Frontal cortex (tissue), 3 donors: ENCODE measurements at regions not wholly inside any gene's neighbourhood (a gene's known extent, or its start where the extent isn't known, plus 50 kb on each side); places are given as distances from the start of the nearest gene placed in this dataset.

ENCODE experiments used
- DNase-seq, 2 donors: peaks; one replicate each; pipeline ENCODE4 v3.0.0; 2012; ENCODE audit warnings: low spot score in 2 of 2
- FAIRE-seq: peaks from 2 replicates; lab custom pipeline; 2012; peaks lifted over from hg19 to GRCh38; lab: Jason Lieb, UNC
- donor health status: control.
- donor health status: control.
- donor health status: control.

DNA sequence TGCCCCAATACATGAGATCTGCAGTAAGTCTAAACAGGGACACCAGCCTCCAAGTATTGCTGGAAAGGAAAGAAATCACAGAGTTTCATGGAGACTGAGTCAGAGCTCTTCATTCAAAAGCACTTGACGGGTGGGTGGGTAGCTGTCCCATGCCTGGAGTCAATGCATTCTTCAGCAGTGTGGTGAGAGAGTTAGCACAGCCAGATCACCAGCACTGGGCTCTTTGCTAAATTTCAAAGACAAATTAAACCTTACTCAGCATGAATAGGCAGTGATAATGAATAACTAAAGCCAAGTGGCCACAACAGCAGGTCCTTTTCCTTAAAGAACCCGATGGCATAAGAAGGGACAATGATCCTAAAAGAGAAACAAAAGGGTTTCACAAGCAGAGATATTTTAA, 192.4 kb downstream of the ACTL7B start:
- DNase-seq = no peak
- FAIRE-seq = no peak

DNA sequence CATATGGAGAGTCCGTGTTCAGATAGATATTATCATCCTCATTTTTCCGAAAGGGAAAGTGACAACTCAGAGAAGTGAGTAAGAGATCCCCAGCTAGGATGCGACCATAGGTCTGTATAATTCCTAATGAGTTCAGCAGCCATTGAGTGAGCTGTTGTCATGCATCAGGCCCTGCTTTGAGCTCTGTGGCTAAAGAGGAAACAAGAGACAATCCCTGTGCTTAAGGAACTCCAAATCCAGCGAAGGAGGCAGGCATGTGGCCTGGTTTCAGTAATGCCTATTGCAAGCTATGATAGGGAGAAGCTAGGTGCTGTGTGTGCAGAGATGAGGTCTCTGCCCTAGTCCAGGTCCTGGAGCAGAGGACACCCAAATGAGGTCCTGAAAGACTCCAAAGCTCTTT, 192.8 kb downstream of the ACTL7B start:
- FAIRE-seq = no peak

DNA sequence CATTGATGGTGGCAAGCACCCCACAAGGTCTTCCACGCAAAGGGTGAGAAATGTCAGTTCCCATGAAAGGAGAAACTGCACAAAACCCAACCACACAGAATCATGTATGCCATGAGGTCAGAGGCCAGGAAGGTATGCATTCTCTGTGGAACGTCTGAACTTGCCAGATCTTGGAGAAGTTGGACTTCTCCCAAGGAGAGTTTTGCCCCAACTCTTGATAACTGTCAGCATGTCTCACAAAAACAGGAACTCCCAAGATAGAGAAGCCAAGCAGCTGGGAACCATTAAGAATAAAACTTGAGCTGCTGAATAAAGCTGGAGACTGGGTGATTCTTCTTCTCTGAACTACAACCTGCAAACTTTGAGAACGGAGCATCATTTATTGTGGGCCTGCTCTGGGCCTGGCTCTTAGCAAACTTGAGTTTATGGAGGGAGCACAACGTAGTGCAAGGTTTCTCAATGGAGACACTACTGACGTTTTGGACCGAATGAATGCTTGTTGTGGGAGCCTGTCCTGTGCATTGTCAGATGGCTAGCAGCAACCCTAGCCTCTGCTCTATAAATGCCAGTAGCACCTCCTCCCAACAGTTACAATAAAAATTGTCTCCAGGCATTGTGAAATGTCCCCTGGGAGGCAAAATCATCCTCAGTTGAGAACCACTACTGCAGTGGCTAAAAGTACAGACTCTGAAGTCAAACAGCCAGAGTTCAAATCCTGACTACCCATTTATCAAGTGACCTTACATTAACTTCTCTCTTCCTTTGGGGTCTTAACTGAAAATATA, 193.5 kb downstream of the ACTL7B start:
- no peak for FAIRE-seq
- no peak for DNase-seq

More for the DNA sequence above, 192.8 kb downstream of the ACTL7B start:
- DNase-seq = no peak

DNA sequence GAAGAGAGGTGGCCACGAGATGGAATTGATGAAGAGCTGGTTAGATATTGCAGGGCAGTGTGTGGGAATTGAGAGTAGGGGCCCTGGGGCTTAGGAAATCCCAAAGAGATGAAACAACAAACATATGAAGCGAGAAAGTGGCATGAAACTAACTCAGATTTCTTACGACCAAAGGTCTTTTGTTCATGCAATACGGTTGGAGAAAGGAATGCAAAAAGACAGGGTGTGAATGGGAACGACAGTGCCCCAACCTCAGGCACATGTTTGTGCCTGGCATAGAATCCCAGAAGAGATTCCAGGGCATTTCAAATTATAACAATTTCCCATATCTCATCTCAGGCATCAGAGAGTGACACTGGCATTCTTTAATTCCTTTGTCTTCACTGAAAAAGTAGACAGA, 199.2 kb downstream of the ACTL7B start:
- no peak for FAIRE-seq
- no peak for DNase-seq

DNA sequence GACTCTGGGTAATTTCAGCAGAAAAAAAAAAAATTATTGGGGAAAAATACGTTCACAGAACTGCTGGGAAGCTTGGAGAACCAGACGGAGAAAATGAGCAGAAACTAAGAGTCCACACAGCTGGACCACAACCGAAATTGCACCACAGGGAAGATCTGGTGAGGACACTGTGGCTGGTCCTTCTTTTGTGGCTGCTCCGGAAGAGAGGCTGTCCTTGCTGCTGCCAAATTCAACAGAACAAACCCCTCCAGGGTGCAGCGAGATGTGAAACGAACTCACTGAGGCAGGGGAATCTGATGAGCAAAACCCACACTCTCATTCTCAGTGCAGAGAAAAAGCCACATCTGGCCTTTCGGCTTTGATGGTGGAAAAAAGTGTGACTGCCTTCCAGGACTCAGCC, 200.0 kb downstream of the ACTL7B start:
- FAIRE-seq (no peak), DNase-seq (no peak)

DNA sequence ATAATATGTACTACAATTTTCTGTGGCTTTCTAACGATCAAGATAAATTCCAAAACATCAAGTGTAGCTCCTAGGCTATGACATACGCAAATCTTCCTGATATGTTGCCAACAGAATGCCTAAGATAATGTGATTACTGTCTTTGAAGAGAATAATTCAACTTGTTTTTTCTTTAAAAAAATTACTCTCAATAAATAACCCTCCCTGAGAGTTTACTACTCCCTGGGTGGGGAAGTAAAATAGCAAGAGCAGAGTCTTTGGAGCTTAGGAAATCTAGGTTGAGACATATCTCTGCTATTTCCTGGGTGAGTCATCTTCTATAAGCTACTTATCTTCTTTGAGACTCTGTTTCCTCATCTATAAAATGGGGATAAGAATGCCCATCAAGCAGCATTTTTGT, 201.2 kb downstream of the ACTL7B start:
- no peak for DNase-seq
- no peak for FAIRE-seq

DNA sequence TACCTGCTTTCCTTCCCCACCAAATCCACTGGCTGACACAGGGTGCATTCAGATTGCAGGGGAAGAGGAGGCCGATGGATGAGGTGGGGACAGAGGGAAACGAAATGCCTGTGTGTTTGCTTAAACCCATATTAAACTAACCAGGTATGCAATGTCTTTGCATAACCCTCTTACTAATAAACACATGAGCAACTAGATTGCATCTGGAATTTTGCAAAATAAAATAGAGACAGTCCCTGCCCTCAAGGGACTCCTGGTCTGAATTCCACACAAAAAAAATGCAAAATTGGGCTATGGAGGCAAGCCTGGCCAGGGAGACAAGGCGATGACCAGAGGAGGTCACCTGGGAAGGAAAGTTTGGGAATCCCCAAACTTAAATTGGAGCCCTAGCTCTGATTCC, 202.9 kb downstream of the ACTL7B start:
- no peak for DNase-seq
- no peak for FAIRE-seq

DNA sequence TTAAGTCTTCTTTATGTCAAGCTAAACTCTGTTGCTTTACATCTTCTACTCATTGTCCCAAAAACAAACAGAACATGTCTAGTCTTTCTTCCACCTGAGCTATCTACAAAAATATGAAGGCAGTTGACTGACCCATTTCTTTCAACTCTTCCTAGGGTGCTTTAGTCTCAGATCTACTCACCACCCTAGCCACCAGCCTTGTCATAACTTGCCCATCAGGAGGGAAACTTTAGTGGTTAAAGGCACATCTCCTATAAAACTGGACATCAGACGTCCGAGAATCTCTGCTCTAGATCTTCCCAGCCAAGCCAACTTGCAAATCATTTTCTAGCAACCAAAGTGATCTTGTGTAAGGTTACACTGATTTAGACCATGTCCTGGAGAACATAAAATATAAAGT, 205.0 kb downstream of the ACTL7B start:
- DNase-seq (no peak), FAIRE-seq (no peak)

DNA sequence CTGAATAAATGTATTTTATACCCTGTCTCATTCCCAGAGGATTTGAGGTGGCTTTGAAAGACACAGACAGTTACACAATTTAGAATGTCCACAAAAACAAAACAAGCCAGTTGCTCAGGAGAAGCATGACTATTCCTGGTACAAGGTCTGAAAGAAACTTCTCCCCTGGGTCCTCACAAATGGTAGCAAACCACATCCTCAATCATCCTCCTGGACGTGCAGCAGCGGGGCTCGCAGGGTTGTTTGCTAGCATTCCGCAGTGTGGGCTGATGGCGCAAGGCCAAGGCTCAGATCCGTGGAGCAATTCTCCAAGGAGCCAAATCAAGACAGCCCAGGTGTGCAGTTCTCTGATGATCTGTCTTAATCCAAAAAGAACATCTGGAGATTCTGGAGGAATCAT, 210.3 kb downstream of the ACTL7B start:
- no peak for FAIRE-seq
- no peak for DNase-seq

DNA sequence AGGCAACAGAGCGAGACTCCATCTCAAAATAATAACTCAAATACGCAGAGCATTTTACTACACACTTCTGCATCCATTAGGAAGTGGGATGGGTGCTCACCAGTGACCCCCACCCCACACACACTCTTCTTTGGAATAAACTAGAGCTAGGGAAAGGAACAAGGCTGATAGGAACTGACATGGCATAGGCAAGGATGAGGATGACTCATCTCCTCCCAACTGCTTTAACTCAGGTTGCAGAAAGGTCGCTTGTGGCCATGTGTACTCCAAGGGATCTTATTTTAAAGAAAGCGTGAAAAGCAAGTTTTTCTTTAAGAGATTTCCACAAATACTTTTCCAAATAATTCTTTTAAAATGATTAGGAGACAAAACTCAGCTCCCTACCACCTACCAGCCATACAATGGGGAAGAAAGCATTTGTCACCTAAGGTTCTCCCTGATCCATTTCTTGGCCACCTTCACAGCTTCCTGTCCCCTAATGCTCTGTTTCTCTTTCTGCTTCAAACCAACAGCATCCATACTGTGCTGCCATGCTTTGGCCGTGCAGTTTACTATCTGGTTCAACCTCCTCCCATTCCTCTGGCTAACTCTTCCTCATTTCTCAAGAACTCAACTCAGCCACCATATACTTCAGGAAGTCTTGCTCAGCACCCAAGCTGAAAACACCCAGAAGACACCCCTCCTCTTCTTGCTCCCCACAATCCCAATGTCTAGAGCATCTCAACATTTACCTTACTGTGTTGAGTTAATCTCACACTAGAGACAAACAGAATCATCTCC, 211.9 kb downstream of the ACTL7B start:
- no peak for FAIRE-seq
- no peak for DNase-seq

DNA sequence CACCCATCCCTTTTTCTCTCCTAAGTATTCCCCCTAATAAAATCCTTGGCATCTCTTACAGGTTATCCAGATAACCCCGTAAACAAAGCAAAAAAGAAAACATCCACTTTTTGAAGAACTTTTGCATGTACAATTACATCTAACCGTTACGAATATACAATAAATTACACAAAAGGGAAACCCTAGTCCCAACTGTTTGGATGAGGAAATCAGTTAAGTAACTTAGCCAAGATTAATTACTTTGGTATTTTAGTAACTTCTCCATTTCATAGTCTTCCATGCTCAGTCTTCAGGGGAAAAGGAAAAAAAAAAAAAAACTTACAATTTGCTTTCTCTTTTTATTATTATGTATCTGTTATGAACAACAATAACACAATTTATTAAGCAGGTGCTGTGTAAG, 212.9 kb downstream of the ACTL7B start:
- FAIRE-seq (no peak), DNase-seq (no peak)

DNA sequence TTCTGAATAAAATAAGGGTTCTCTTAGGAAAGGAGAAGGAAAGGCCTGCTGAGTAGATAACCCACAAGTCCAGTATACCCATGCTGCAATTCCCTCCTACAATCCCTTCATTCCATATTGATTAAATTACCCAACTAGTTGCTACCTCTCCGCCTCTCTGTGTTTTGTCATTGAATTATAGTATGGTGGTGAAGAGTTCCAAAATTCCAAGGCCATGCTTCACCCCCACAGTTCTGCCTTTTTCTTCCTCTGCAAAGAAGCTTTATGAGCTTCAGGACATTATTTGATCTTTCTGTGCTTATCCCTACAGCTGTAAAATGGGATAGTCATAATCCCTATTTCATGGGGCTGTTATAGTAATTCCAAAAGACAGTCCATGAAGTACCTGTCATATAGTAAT, 215.6 kb downstream of the ACTL7B start:
- DNase-seq (no peak), FAIRE-seq (no peak)

DNA sequence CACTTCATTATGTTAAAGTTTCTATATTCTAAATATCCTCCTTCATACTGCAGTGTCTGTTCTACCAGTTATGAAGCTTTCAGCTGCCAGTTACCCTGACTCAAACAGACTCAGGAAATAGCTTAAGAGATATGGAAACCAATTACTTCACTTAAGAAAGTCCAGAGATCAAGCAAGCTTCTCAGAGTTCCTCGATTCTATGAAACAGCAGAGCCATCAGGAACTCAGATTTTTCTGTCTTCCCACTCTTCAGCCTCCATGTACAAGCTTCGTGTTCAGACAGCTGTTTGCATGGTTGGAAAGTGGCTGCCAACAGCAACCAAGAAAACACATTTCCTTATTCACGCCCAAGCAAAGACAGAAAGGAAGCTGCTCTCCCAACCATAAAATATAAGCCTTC, 216.1 kb downstream of the ACTL7B start:
- no peak for FAIRE-seq
- no peak for DNase-seq

DNA sequence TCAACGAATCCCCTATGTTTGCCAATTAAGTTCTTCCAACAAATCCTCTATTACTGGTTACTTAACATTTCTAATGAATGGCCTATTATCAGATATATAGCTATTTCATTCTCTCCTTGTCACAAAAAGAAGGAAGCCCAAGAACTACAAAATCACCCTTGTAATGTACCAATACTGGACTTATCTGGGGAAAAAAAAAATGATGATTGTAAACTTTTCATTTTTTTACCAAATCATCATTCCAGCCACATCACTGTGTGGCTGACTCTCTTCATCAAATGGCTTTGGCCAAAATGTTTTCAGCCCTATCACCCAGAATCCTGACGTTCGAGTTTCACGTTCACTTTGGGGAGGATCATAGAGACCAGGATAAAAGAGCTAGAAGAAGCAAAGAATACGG, 216.7 kb downstream of the ACTL7B start:
- DNase-seq (no peak), FAIRE-seq (no peak)

DNA sequence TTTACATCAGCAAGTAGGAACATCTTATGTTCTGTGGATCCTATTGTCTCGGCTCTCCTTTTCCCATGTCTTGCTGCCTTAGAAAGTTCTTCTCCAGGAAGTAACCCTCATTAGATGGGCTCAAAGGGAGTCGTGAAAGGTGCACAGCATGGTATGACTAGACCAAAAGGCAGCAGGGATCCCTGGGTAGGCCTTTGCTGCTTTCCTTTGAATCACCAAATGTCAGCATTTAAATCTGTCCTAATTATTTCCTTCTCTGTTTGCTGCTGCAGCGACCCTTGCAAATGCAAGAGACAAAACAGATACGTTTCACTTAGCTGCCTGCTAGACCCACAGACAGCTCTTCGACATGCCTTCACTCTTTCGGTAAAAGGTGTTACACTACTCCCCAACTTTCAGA, 218.4 kb downstream of the ACTL7B start:
- DNase-seq (no peak), FAIRE-seq (no peak)

DNA sequence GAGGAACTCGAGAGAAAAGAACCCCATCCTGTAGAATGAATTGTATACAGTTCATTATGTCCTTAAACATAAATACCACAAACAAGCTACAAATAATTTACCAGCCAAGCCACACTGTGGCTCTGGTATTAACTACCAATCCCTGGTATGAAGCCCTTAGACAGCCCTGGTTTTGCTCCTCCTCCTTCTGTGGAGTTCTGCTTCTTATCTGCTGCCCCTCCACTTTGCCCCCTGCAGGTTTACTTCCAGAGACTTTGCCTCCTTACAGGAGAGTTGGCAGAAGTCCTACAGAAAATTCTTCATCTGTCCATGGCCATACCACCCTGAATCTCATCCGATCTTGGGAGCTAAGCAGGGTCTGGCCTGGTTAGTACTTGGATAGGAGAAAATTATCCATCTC, 219.8 kb downstream of the ACTL7B start:
- FAIRE-seq (no peak), DNase-seq (no peak)

DNA sequence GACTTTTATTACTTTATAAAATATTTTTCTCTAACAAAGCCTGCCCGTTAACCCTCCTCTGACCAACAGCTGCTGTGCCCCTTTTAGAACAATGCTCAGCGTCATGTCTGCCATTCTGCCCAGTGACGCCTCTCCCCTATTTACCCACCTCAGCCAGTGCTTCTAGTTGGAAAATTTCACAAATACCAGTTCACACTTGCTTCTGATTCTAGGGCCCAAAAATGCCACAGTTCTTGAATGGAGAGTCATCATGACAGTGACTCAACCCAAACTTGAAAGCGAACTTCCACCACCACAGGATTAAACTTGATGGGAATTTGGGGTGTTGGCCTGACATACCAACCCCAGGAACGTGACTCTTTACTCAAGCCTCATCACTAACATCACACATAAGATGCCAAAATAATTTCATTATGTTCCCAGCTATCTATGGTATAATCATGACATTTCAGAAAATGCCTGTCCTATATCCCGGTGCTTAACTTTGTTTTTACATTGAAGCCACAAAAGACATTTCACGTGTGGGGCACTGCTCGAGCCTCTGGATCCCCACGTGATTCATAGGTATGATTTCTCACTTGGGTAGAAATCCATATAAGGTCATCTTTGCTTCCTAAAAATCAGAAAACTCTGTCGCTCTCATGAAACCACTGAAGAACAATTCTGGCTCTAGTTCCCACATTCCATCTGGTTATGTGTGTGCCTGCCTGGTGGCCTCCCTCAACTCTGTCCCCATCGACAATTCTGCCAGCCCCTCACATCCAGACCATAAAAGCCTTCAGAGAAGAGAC, 220.9 kb downstream of the ACTL7B start:
- DNase-seq = no peak
- FAIRE-seq = no peak

DNA sequence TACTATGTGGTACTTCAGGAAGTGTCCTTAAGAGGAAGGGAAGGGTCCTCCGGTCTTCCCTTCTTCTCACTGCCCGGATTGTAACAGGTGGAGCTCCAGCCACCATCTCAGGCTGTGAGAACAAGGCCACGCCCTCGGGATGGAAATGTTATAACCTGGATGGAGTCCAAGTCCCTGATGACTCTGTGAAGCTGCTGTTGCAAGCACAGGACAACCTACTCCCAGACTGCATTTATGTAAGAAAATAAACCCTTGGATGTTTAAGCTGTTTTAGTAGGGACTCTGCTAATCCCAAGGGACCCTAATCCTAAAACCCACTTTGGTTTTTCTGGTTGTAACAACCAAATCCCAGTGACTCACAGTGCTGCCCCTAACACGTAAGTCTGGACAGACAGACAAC, 221.6 kb downstream of the ACTL7B start:
- FAIRE-seq = no peak
- no peak for DNase-seq

DNA sequence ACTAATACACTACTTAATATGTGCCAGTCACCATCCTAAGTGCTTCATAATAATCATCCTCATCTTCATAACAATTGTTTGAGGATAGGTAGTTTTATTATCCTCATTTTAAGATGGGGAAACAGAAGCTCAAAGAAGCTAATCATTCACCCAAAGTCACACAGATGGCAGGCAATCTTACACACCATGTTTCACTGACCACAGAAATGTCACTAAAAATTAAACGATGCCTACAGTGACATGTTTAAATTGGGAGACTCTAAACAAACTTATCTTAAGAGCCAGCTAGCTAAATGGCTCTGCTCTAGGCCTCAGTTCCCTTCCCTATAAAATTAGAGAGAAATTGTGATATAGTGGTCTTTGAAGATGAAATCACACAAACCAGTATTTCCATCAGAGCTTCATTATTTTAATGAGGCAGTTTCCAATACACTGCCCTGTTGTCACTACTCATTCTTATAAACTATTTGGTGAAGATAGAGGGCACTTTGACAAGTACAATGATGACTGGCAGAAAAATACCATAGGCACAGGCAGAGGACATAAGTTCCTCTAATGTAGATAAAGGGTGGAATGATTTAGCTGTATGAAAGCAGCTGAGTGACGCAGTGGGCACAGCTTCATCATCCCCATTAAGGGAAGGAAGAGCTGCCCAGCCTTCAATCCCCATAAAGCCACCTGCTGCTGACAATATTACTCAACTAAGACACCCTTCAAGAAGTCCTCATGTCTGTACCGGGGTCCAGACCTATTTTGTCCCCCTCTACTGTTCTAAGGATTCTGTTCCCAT, 224.1 kb downstream of the ACTL7B start:
- FAIRE-seq = no peak
- DNase-seq = no peak

DNA sequence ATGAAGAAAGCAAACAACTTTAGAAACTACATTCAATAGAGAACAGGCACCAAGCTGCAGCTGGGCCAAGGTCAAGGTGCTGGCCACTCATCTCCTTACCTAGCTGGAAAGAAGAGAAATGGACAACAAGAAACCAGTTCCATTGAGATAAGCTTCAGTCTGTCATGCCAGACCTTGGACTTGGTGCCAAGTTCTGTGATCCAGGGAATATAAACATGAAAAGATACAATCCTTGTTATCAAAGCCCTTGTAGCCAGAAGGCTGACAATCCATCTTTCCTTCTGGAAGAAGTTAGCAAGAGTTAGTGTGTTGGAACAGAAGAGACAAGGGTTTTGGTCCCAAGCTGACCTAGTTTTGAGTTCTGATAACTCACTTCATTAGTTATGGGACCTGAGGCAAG, 227.5 kb downstream of the ACTL7B start:
- FAIRE-seq (no peak), DNase-seq (no peak)
